ENCODE measurements at regions not wholly inside any gene's neighbourhood (a gene's known extent, or its start where the extent isn't known, plus 50 kb on each side); places are given as distances from the start of the nearest gene placed in this dataset.

DNA sequence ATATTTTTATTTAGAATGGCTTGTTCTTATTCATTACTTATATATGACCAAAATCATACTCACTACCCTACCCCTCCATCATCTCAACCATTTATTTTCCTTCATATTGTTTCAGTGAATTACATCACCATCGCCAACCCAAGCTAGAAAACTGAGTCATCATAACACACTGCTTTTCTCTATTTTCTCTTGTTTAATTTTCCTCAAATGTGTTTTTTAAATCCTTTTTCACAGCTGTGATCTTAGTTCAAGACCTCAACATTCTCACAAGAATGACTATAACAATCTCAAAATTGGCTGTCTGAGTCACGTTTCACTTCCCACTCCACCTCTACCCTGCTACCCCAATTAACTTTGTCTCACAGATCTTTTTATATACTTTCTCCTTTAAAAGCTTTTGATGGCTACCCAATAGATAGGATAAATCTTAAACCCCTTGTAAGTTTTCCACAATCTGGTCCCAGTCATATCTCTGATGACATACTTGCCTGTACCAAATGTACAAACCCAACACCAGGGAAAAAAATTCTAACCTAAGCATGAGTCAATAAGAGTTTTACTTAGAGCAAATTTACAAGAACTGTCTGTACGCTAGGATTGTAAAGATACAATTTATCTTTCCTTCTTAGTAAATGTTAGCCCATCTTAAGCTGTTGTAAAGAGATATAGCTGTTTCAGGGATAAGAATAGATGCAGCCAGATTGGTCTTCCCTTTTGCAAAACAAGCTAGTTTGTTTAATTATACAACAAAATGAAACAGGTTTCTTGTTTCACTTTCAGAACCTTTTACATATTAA is 635.1 kb upstream of the SLC39A10 start:
- TF ChIP-seq, protein P1, sequence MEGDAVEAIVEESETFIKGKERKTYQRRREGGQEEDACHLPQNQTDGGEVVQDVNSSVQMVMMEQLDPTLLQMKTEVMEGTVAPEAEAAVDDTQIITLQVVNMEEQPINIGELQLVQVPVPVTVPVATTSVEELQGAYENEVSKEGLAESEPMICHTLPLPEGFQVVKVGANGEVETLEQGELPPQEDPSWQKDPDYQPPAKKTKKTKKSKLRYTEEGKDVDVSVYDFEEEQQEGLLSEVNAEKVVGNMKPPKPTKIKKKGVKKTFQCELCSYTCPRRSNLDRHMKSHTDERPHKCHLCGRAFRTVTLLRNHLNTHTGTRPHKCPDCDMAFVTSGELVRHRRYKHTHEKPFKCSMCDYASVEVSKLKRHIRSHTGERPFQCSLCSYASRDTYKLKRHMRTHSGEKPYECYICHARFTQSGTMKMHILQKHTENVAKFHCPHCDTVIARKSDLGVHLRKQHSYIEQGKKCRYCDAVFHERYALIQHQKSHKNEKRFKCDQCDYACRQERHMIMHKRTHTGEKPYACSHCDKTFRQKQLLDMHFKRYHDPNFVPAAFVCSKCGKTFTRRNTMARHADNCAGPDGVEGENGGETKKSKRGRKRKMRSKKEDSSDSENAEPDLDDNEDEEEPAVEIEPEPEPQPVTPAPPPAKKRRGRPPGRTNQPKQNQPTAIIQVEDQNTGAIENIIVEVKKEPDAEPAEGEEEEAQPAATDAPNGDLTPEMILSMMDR (conservative IDR thresholded peaks at IDR 0.05; ENCODE audit: low read length) = no peak
- no peak for TF ChIP-seq EZH2phosphoT487 (IDR thresholded peaks at IDR 0.05; ENCODE audit: borderline replicate concordance)
